Osteocyte (in vitro differentiated cells): ENCODE measurements at regions not wholly inside any gene's neighbourhood (a gene's known extent, or its start where the extent isn't known, plus 50 kb on each side); places are given as distances from the start of the nearest gene placed in this dataset.

Experiments used
- DNase-seq: peaks from one replicate; pipeline ENCODE4 v3.0.0; 2021; ENCODE audit warnings: mixed read lengths; ENCODE audit not compliant: unreplicated experiment; ENCODE audit errors: extremely low spot score
- H3K27ac Mint-ChIP-seq: one replicate; pipeline ENCODE4 v1.8.0; 2021; ENCODE audit warnings: mild to moderate bottlenecking, mixed read lengths; ENCODE audit not compliant: unreplicated experiment
- H3K27me3 Mint-ChIP-seq: one replicate; pipeline ENCODE4 v1.8.0; 2021; ENCODE audit warnings: mixed read lengths; ENCODE audit not compliant: unreplicated experiment
- H3K36me3 Mint-ChIP-seq: one replicate; pipeline ENCODE4 v1.8.0; 2021; ENCODE audit warnings: mixed read lengths; ENCODE audit not compliant: unreplicated experiment
- H3K4me1 Mint-ChIP-seq: one replicate; pipeline ENCODE4 v1.8.0; 2021; ENCODE audit warnings: mixed read lengths; ENCODE audit not compliant: unreplicated experiment
- H3K4me3 Mint-ChIP-seq: one replicate; pipeline ENCODE4 v1.8.0; 2021; ENCODE audit warnings: mild to moderate bottlenecking, moderate library complexity, mixed read lengths; ENCODE audit not compliant: unreplicated experiment
- H3K9me3 Mint-ChIP-seq: one replicate; pipeline ENCODE4 v1.8.0; 2021; ENCODE audit warnings: mixed read lengths; ENCODE audit not compliant: unreplicated experiment
- CTCF ChIP-seq: fragments of 200-600 bp; sonication (generic); IDR thresholded peaks from 2 replicates; pipeline ENCODE4 v1.5.0; 2021; ENCODE audit warnings: antibody characterized with exemption, mild to moderate bottlenecking, moderate library complexity

- no peak for DNase-seq
- Mint-ChIP-seq H3K27me3 (no peaks in the 10 kb centered on the region), H3K36me3 (peaks cover 2% of the 10 kb centered on the region), H3K9me3 (peaks cover 20% of the 10 kb centered on the region), H3K27ac (no peak overlapping the region), H3K4me3 (no peak overlapping the region), H3K4me1 (peaks cover 15% of the 10 kb centered on the region)
- TF ChIP-seq CTCF = no peak
Measured at GRCh38 chr3:102124282-102124681, 275.0 kb downstream of the NFKBIZ start.

- Mint-ChIP-seq H3K4me1 (peaks cover 17% of the 10 kb centered on the region), H3K27ac (no peak overlapping the region), H3K4me3 (no peak overlapping the region), H3K27me3 (no peaks in the 10 kb centered on the region), H3K36me3 (peaks cover 2% of the 10 kb centered on the region), H3K9me3 (peaks cover 20% of the 10 kb centered on the region)
- DNase-seq = no peak
- no peak for TF ChIP-seq CTCF
Measured at GRCh38 chr3:102124704-102125103, 275.4 kb downstream of the NFKBIZ start.

- H3K27ac Mint-ChIP-seq = no peak overlapping the region
- H3K36me3 Mint-ChIP-seq = peaks cover 2% of the 10 kb centered on the region
- H3K4me1 Mint-ChIP-seq = peaks cover 24% of the 10 kb centered on the region
- no peak for TF ChIP-seq CTCF
- peaks cover 20% of the 10 kb centered on the region for H3K9me3 Mint-ChIP-seq
- H3K27me3 Mint-ChIP-seq = no peaks in the 10 kb centered on the region
- DNase-seq = no peak
- H3K4me3 Mint-ChIP-seq = no peak overlapping the region
Measured at GRCh38 chr3:102125197-102125993, 276.1 kb downstream of the NFKBIZ start.

DNA sequence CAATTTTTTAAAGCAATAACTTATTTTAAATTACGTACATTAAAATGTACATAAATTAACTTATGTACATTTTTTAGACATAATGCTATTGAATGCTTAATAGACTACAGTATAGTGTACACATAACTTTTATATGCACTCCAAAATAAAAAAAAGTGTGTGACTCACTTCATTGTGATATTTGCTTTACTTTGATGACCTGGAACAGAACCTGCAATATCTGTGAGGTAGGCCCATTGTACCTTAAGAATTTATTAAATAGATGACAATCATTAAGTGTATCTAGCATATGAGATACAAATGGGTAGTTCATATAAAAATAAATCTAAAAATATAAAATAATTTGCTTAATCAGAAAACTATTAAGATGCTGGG, 276.7 kb downstream of the NFKBIZ start:
- H3K4me1 Mint-ChIP-seq = peaks cover 26% of the 10 kb centered on the region
- DNase-seq = no peak
- H3K36me3 Mint-ChIP-seq = peaks cover 2% of the 10 kb centered on the region
- no peak overlapping the region for H3K4me3 Mint-ChIP-seq
- no peaks in the 10 kb centered on the region for H3K27me3 Mint-ChIP-seq
- no peak for TF ChIP-seq CTCF
- H3K27ac Mint-ChIP-seq = no peak overlapping the region
- peaks cover 17% of the 10 kb centered on the region for H3K9me3 Mint-ChIP-seq

- Mint-ChIP-seq H3K4me3 (no peak overlapping the region), H3K27ac (peak overlapping the region; percentile 52), H3K9me3 (no peaks in the 10 kb centered on the region), H3K36me3 (no peaks in the 10 kb centered on the region), H3K27me3 (no peaks in the 10 kb centered on the region), H3K4me1 (peaks cover 12% of the 10 kb centered on the region)
- no peak for TF ChIP-seq CTCF
- DNase-seq = no peak
Measured at GRCh38 chr3:102129760-102130608, 280.7 kb downstream of the NFKBIZ start.
